Mammary epithelial cell (primary cell): ENCODE measurements at regions not wholly inside any gene's neighbourhood (a gene's known extent, or its start where the extent isn't known, plus 50 kb on each side); places are given as distances from the start of the nearest gene placed in this dataset.

Experiments
- EZH2 ChIP-seq: IDR thresholded peaks from 2 replicates; pipeline ENCODE4 v1.6.1; 2012; ENCODE audit warnings: low read length, inconsistent platforms, borderline replicate concordance
- TF ChIP-seq, protein P1 (sequence below), 2 donors: IDR thresholded peaks in 1 of 2; conservative IDR thresholded peaks in 1 of 2; 2 replicates each; pipeline ENCODE4 v1.5.1; 2011 to 2012; ENCODE audit warnings: inconsistent platforms in 2 of 2, low read length in 2 of 2, mild to moderate bottlenecking in 2 of 2, control low read depth in 1 of 2, low read depth in 1 of 2; ENCODE audit not compliant: insufficient read depth in 1 of 2; ENCODE audit errors: extremely low read depth in 1 of 2

DNA sequence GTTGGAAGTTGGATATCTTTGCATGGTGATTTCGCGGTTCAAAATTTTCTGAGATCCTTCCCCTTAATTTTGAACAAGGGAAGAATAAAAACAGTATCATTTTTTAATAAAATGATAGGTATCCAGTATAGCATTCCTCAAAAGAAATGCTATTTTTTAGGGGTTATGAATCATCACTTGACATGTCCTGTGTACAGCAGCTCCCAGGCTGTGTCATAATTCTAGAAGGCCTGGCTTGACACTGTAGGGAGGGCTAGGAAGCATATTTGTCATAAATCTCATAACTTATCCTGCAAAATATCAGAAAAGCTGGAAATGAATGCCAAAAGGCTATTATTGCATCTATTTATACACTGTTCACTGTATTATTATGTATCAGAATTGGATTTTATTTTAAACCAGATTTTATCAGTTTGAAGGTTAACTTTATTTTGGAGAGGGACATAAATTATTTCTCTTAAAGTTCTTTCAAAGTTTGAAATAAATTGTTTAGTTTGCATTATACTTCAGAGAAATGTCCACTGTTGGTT, 539.1 kb upstream of the ROBO2 start:
- TF ChIP-seq, protein P1, sequence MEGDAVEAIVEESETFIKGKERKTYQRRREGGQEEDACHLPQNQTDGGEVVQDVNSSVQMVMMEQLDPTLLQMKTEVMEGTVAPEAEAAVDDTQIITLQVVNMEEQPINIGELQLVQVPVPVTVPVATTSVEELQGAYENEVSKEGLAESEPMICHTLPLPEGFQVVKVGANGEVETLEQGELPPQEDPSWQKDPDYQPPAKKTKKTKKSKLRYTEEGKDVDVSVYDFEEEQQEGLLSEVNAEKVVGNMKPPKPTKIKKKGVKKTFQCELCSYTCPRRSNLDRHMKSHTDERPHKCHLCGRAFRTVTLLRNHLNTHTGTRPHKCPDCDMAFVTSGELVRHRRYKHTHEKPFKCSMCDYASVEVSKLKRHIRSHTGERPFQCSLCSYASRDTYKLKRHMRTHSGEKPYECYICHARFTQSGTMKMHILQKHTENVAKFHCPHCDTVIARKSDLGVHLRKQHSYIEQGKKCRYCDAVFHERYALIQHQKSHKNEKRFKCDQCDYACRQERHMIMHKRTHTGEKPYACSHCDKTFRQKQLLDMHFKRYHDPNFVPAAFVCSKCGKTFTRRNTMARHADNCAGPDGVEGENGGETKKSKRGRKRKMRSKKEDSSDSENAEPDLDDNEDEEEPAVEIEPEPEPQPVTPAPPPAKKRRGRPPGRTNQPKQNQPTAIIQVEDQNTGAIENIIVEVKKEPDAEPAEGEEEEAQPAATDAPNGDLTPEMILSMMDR (conservative IDR thresholded peaks at IDR 0.05 in 1 of 2, IDR thresholded peaks at IDR 0.05 in 1 of 2; ENCODE audit: extremely low read depth in 1 of 2, insufficient read depth in 1 of 2, low read depth in 1 of 2, low read length in 2 of 2) = no peak
- TF ChIP-seq EZH2 = no peak
